Superior temporal gyrus (tissue), 1 donor: ENCODE measurements at regions not wholly inside any gene's neighbourhood (a gene's known extent, or its start where the extent isn't known, plus 50 kb on each side); places are given as distances from the start of the nearest gene placed in this dataset.

Experiments
- DNase-seq: peaks from one replicate; pipeline ENCODE4 v3.0.0-alpha.2; 2016; ENCODE audit errors: extremely low spot score

- DNase-seq, result no peak
Measured at GRCh38 chr21:16910435-16911165, 602.2 kb upstream of the CXADR start.

GRCh38 chr21:16911166-16911607, 601.7 kb upstream of the CXADR start:
- no peak for DNase-seq

GRCh38 chr21:16912075-16912474, 600.8 kb upstream of the CXADR start:
- DNase-seq, result no peak

- DNase-seq, result no peak
Measured at GRCh38 chr21:16913010-16913409, 599.8 kb upstream of the CXADR start.

- no peak for DNase-seq
Measured at GRCh38 chr21:16928439-16928838, 584.4 kb upstream of the CXADR start.

- no peak for DNase-seq
Measured at GRCh38 chr21:16932314-16932713, 580.5 kb upstream of the CXADR start.

GRCh38 chr21:16942703-16943102, 570.1 kb upstream of the CXADR start:
- no peak for DNase-seq

GRCh38 chr21:16943231-16943630, 569.6 kb upstream of the CXADR start:
- no peak for DNase-seq

GRCh38 chr21:16945580-16945979, 567.3 kb upstream of the CXADR start:
- DNase-seq, result no peak

GRCh38 chr21:16956824-16957223, 556.0 kb upstream of the CXADR start:
- DNase-seq, result no peak

- DNase-seq, result no peak
Measured at GRCh38 chr21:16965424-16965823, 547.4 kb upstream of the CXADR start.

- no peak for DNase-seq
Measured at GRCh38 chr21:16968436-16968835, 544.4 kb upstream of the CXADR start.

- DNase-seq, result no peak
Measured at GRCh38 chr21:16969636-16970035, 543.2 kb upstream of the CXADR start.

- DNase-seq, result no peak
Measured at GRCh38 chr21:16974060-16974459, 538.8 kb upstream of the CXADR start.

GRCh38 chr21:16976193-16976592, 536.6 kb upstream of the CXADR start:
- DNase-seq, result no peak

- no peak for DNase-seq
Measured at GRCh38 chr21:16978309-16978895, 534.4 kb upstream of the CXADR start.

- no peak for DNase-seq
Measured at GRCh38 chr21:16979574-16979973, 533.3 kb upstream of the CXADR start.

- DNase-seq, result no peak
Measured at GRCh38 chr21:16983420-16983819, 529.4 kb upstream of the CXADR start.

GRCh38 chr21:16992448-16992847, 520.4 kb upstream of the CXADR start:
- DNase-seq, result no peak

GRCh38 chr21:16993416-16994038, 519.3 kb upstream of the CXADR start:
- DNase-seq, result no peak

GRCh38 chr21:17002594-17003257, 510.1 kb upstream of the CXADR start:
- DNase-seq, result no peak

- no peak for DNase-seq
Measured at GRCh38 chr21:17003258-17003615, 509.6 kb upstream of the CXADR start.
